GM12878 (cell line): ENCODE measurements at regions not wholly inside any gene's neighbourhood (a gene's known extent, or its start where the extent isn't known, plus 50 kb on each side); places are given as distances from the start of the nearest gene placed in this dataset.

ENCODE experiments used
- ATAC-seq: fragments of 200-7000 bp; cut with Tn5 transposase; 3 replicates; pipeline ENCODE4 v1.9.1; 2020; ENCODE audit warnings: mild to moderate bottlenecking, moderate library complexity
- BruUV-seq: library from RNA; stranded (reverse); fragments of 400-500 nt; replicated peaks from 2 replicates; lab custom pipeline; 2021; lab: Mats Ljungman, UMichigan
- CTCF ChIA-PET: fragments of 300-600 bp; sonication (Branson Sonifier 250); formaldehyde crosslinking; extraction: SDS; loops from one replicate; lab custom pipeline; 2021; ENCODE audit warnings: inconsistent platforms; lab: Yijun Ruan, JAX
- POLR2A ChIA-PET: fragments of 350-600 bp; formaldehyde crosslinking; extraction: SDS; loops from one replicate; lab custom pipeline; 2021; ENCODE audit warnings: inconsistent platforms; lab: Charles Lee
- RAD21 ChIA-PET: fragments of 300-600 bp; sonication (Branson Sonifier 250); formaldehyde crosslinking; loops from one replicate; lab custom pipeline; 2023; ENCODE audit warnings: antibody characterized with exemption; ENCODE audit not compliant: unreplicated experiment; lab: Charles Lee
- SMC1A ChIA-PET: fragments of 300-600 bp; sonication (Branson Sonifier 250); formaldehyde crosslinking; loops from one replicate; lab custom pipeline; 2023; ENCODE audit not compliant: unreplicated experiment, uncharacterized antibody; lab: Charles Lee
- DNase-seq: peaks from one replicate; pipeline ENCODE4 v3.0.0-alpha.2; 2011; ENCODE audit warnings: low read depth, low spot score
- FAIRE-seq: peaks from 3 replicates; lab custom pipeline; 2011; peaks lifted over from hg19 to GRCh38; lab: Jason Lieb, UNC
- H2AFZ ChIP-seq: 2 replicates; pipeline ENCODE4 v1.6.0; 2011; ENCODE audit warnings: low read depth, low read length, control low read depth; ENCODE audit not compliant: control insufficient read depth
- H3K27ac ChIP-seq: 2 replicates; pipeline ENCODE4 v1.5.1; 2011; ENCODE audit warnings: control low read depth; ENCODE audit not compliant: control insufficient read depth, insufficient read depth
- H3K27me3 ChIP-seq, 2 experiments: replicated peaks in 1 of 2; 2 replicates each; pipeline versions ENCODE4 v1.6.0 to v1.6.1; 2011; ENCODE audit warnings: low read length in 1 of 2; ENCODE audit not compliant: control insufficient read depth in 2 of 2, insufficient read depth in 2 of 2
- H3K36me3 ChIP-seq, 2 experiments: 2 replicates each; pipeline ENCODE4 v1.5.1; 2011; ENCODE audit warnings: low read length in 1 of 2; ENCODE audit not compliant: control insufficient read depth in 2 of 2, insufficient read depth in 2 of 2
- H3K4me1 ChIP-seq: 2 replicates; pipeline ENCODE4 v1.6.1; 2011; ENCODE audit warnings: mild to moderate bottlenecking, low read length, moderate library complexity, mixed read lengths; ENCODE audit not compliant: control insufficient read depth, insufficient read depth
- H3K4me2 ChIP-seq: 2 replicates; pipeline ENCODE4 v1.6.0; 2011; ENCODE audit warnings: control low read depth; ENCODE audit not compliant: control insufficient read depth, insufficient read depth
- H3K4me3 ChIP-seq: fragments of 200-600 bp; sonication (generic); 2 replicates; pipeline ENCODE4 v1.5.1; 2016
- H3K79me2 ChIP-seq: 2 replicates; pipeline ENCODE4 v1.6.0; 2011; ENCODE audit warnings: low read length; ENCODE audit not compliant: control insufficient read depth, insufficient read depth
- H3K9ac ChIP-seq: 2 replicates; pipeline ENCODE4 v1.8.0; 2011; ENCODE audit warnings: low read length, control low read depth, mixed read lengths; ENCODE audit not compliant: control insufficient read depth, insufficient read depth
- H3K9me3 ChIP-seq: replicated peaks from 3 replicates; pipeline ENCODE4 v1.5.1; 2011; ENCODE audit warnings: mild to moderate bottlenecking, low read length; ENCODE audit not compliant: control insufficient read depth, insufficient read depth
- H4K20me1 ChIP-seq: 2 replicates; pipeline ENCODE4 v1.6.0; 2011; ENCODE audit not compliant: control insufficient read depth, insufficient read depth
- BRCA1 ChIP-seq: IDR thresholded peaks from 2 replicates; pipeline ENCODE4 v1.6.1; 2011; ENCODE audit warnings: low read depth, low read length, improper control_type of control experiment
- CBFB ChIP-seq: IDR thresholded peaks from 2 replicates; pipeline ENCODE4 v1.6.1; 2016; ENCODE audit warnings: antibody characterized with exemption, low read depth
- CREB1 ChIP-seq: IDR thresholded peaks from 2 replicates; pipeline ENCODE4 v1.6.1; 2012; ENCODE audit warnings: low read depth, mild to moderate bottlenecking, inconsistent platforms
- HDGF ChIP-seq: fragments of 450-650 bp; IDR thresholded peaks from 2 replicates; pipeline ENCODE4 v1.6.1; 2016; ENCODE audit warnings: antibody characterized with exemption
- IKZF1 ChIP-seq: fragments of 450-650 bp; conservative IDR thresholded peaks from 2 replicates; pipeline ENCODE4 v1.6.1; 2017; ENCODE audit warnings: antibody characterized with exemption, mild to moderate bottlenecking
- MTA2 ChIP-seq: fragments of 450-650 bp; IDR thresholded peaks from 2 replicates; pipeline ENCODE4 v1.6.1; 2016; ENCODE audit warnings: low read depth, mild to moderate bottlenecking, moderate library complexity
- MTA3 ChIP-seq: IDR thresholded peaks from 2 replicates; pipeline ENCODE4 v1.6.1; 2012; ENCODE audit warnings: low read length, inconsistent platforms, borderline replicate concordance
- MXI1 ChIP-seq: fragments of 150-350 bp; IDR thresholded peaks from 2 replicates; pipeline ENCODE4 v1.6.1; 2011; ENCODE audit warnings: low read depth, mild to moderate bottlenecking, inconsistent platforms, low read length, improper control_type of control experiment
- NFIC ChIP-seq: IDR thresholded peaks from 2 replicates; pipeline ENCODE4 v1.6.1; 2012; ENCODE audit warnings: low read depth, mild to moderate bottlenecking, inconsistent platforms, low read length, moderate library complexity
- NFYB ChIP-seq: IDR thresholded peaks from 2 replicates; pipeline ENCODE4 v1.6.1; 2011; ENCODE audit warnings: low read depth, mild to moderate bottlenecking, low read length, improper control_type of control experiment, moderate library complexity; ENCODE audit not compliant: insufficient read depth
- NR2F1 ChIP-seq: fragments of 450-650 bp; conservative IDR thresholded peaks from 2 replicates; pipeline ENCODE4 v1.6.1; 2017; ENCODE audit warnings: mild to moderate bottlenecking
- RAD51 ChIP-seq: fragments of 450-650 bp; IDR thresholded peaks from 2 replicates; pipeline ENCODE4 v1.6.1; 2016; ENCODE audit warnings: moderate library complexity, mild to moderate bottlenecking, inconsistent platforms
- RUNX3 ChIP-seq: IDR thresholded peaks from 2 replicates; pipeline ENCODE4 v1.6.1; 2012; ENCODE audit warnings: low read length, inconsistent platforms
- SMC3 ChIP-seq: IDR thresholded peaks from 2 replicates; pipeline ENCODE4 v1.6.1; 2011; ENCODE audit warnings: low read length, improper control_type of control experiment, borderline replicate concordance
- STAT1 ChIP-seq: fragments of 450-650 bp; conservative IDR thresholded peaks from 2 replicates; pipeline ENCODE4 v1.6.1; 2014; ENCODE audit warnings: antibody characterized with exemption, mild to moderate bottlenecking
- WGBS: methylation state at CpG from one replicate; pipeline ENCODE4 v1.1.6; 2016; ENCODE audit warnings: low lambda C conversion rate; ENCODE audit not compliant: insufficient replicate concordance, insufficient coverage; ENCODE audit errors: missing lambda C conversion rate; 5-methylcytosine and 5-hydroxymethylcytosine counted together
- in situ Hi-C: fragments of 300-500 bp; cut with MboI; formaldehyde crosslinking; loops from 9 replicates; pipeline ENCODE4 v1.14.3; 2018; ENCODE audit warnings: mixed read lengths
- intact Hi-C: fragments of 100-400 bp; cut with micrococcal nuclease; formaldehyde crosslinking; loops from one replicate; pipeline ENCODE4 v1.14.2; 2022; ENCODE audit not compliant: unreplicated experiment
- TF ChIP-seq, protein P1 (sequence below): IDR thresholded peaks from 2 replicates; pipeline ENCODE4 v1.6.1; 2012; ENCODE audit warnings: low read depth, low read length, improper control_type of control experiment
- TF ChIP-seq, protein P2 (sequence below): fragments of 450-650 bp; IDR thresholded peaks from 2 replicates; pipeline ENCODE4 v1.6.1; 2016; ENCODE audit warnings: mild to moderate bottlenecking
- TF ChIP-seq, protein P3 (sequence below): IDR thresholded peaks from 2 replicates; pipeline ENCODE4 v1.6.1; 2012; ENCODE audit warnings: low read depth, low read length, improper control_type of control experiment

DNA sequence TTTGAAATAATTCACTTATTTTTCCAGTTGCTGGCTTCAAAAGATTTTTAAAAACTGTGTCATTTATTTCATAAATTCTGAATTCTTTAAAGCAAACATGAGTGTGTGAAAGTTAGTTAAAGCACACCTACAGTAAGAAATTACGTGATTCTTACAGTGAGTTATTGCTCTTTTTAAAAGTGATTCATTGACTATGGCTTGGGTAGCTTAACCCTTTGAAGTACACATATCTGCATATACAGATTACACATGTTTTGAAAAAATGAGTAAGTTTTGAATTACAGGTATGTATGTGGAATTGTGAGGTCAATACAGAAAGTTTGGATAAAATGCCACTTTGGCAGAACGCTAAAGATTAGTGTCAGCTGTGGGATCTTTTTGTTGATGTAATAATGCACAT lies 64.5 kb upstream of the MBNL1 start (continued):
- TF ChIP-seq BRCA1 (no peak), NR2F1 (no peak), NFYB (no peak), CREB1 (peak; percentile 27; the same call in 1 of the 2 replicates)
- TF ChIP-seq, protein P1, sequence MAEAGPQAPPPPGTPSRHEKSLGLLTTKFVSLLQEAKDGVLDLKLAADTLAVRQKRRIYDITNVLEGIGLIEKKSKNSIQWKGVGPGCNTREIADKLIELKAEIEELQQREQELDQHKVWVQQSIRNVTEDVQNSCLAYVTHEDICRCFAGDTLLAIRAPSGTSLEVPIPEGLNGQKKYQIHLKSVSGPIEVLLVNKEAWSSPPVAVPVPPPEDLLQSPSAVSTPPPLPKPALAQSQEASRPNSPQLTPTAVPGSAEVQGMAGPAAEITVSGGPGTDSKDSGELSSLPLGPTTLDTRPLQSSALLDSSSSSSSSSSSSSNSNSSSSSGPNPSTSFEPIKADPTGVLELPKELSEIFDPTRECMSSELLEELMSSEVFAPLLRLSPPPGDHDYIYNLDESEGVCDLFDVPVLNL = no peak

DNA sequence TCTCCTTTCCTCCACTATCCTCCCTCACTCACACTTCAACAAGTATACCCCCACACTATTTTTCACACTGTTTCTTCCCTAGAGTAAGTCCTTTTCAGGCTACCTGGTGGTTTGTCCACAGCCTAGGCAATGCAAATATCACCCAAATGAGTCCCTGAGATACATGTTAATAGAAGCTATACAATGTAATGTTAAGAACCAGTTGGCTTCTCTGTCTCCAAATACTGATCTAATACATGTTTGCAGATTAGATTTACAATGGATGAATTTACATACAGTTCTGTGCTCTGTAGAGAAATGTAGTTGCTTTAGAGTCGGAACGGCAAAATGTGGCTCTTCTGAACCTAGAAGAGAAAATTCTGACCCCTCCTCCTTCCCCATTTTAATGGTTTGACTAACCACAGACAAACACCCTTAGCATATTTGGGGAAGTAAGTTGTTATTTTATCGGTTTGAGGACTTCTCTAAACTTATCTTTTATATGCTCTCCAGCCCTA lies 63.6 kb upstream of the MBNL1 start:
- Histone ChIP-seq H3K4me3 (peak overlapping the region; percentile 30), H3K27me3 (no peaks in the 10 kb centered on the region), H3K27ac (peak overlapping the region; percentile 82), H3K79me2 (peaks cover 3% of the 10 kb centered on the region), H3K9ac (peak overlapping the region; percentile 48; the same call in 1 of the 2 replicates), H3K4me2 (peak overlapping the region; percentile 97), H3K36me3 (no peaks in the 10 kb centered on the region), H4K20me1 (no peaks in the 10 kb centered on the region), H3K9me3 (peaks cover 3% of the 10 kb centered on the region; the same call in 2 of the 3 replicates), H3K4me1 (peaks cover 11% of the 10 kb centered on the region; the same call in 1 of the 2 replicates), H2AFZ (peak overlapping the region; percentile 90)
- CTCF ChIA-PET = interaction anchor here (0.7 to 2.3 kb wide), 8 partner anchors 8 to 196 kb away, joined by 3 to 14 read pairs (median 4); no protein-coding TSS in a partner anchor
- no peak for FAIRE-seq
- POLR2A ChIA-PET = interaction anchor here (1.0 to 3.4 kb wide), 4 partner anchors 9 to 127 kb away, joined by 3 to 22 read pairs (median 9); no protein-coding TSS in a partner anchor
- RAD21 ChIA-PET = interaction anchor here (1.0 to 5.6 kb wide), 8 partner anchors 12 to 239 kb away, joined by 3 to 43 read pairs (median 10); no protein-coding TSS in a partner anchor
- BruUV-seq = TSS peak; percentile 71
- peak; percentile 53 for ATAC-seq
- TF ChIP-seq CBFB = peak; percentile 56; the same call in 1 of the 2 replicates
- TF ChIP-seq MTA3 = 0 out of 2 replicates have a peak, but pooled peaks have one; percentile 65
- TF ChIP-seq STAT1 = no peak
- TF ChIP-seq MTA2 = peak; percentile 32; the same call in 1 of the 2 replicates
- TF ChIP-seq, protein P2, sequence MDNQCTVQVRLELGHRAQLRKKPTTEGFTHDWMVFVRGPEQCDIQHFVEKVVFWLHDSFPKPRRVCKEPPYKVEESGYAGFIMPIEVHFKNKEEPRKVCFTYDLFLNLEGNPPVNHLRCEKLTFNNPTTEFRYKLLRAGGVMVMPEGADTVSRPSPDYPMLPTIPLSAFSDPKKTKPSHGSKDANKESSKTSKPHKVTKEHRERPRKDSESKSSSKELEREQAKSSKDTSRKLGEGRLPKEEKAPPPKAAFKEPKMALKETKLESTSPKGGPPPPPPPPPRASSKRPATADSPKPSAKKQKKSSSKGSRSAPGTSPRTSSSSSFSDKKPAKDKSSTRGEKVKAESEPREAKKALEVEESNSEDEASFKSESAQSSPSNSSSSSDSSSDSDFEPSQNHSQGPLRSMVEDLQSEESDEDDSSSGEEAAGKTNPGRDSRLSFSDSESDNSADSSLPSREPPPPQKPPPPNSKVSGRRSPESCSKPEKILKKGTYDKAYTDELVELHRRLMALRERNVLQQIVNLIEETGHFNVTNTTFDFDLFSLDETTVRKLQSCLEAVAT = 0 out of 2 replicates have a peak, but pooled peaks have one; percentile 26
- TF ChIP-seq RUNX3 = peak; percentile 88
- 0 out of 2 replicates have a peak, but pooled peaks have one; percentile 19 for TF ChIP-seq MXI1
- no peak for TF ChIP-seq NR2F1
- TF ChIP-seq, protein P3, sequence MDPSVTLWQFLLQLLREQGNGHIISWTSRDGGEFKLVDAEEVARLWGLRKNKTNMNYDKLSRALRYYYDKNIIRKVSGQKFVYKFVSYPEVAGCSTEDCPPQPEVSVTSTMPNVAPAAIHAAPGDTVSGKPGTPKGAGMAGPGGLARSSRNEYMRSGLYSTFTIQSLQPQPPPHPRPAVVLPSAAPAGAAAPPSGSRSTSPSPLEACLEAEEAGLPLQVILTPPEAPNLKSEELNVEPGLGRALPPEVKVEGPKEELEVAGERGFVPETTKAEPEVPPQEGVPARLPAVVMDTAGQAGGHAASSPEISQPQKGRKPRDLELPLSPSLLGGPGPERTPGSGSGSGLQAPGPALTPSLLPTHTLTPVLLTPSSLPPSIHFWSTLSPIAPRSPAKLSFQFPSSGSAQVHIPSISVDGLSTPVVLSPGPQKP = no peak
- TF ChIP-seq RAD51 = no peak
- TF ChIP-seq HDGF = 0 out of 2 replicates have a peak, but pooled peaks have one; percentile 32
- TF ChIP-seq IKZF1 = 0 out of 2 replicates have a peak, but pooled peaks have one; percentile 14
- 0 out of 2 replicates have a peak, but pooled peaks have one; percentile 23 for TF ChIP-seq SMC3
- TF ChIP-seq NFIC = 0 out of 2 replicates have a peak, but pooled peaks have one; percentile 39
- WGBS = 1% methylated on average over 3 of the region's 3 CpGs
- intact Hi-C loops (loop anchor here (2.0 kb wide), 1 partner anchor 38 kb away; no protein-coding TSS in a partner anchor), in situ Hi-C loops (no loop called here)
- SMC1A ChIA-PET = interaction anchor here (0.6 to 5.5 kb wide), 19 partner anchors 8 to 238 kb away, joined by 3 to 67 read pairs (median 7); partner anchors contain the start of gene MBNL1
- no peak for DNase-seq
